Osteoblast (primary cell): ENCODE measurements at regions not wholly inside any gene's neighbourhood (a gene's known extent, or its start where the extent isn't known, plus 50 kb on each side); places are given as distances from the start of the nearest gene placed in this dataset.

Source experiments
- DNase-seq: peaks from one replicate; pipeline ENCODE4 v3.0.0; 2011; ENCODE audit warnings: low spot score, mixed read lengths; ENCODE audit not compliant: insufficient read length; ENCODE audit errors: missing footprints
- H2AFZ ChIP-seq: 2 replicates; pipeline ENCODE4 v1.6.0; 2011; ENCODE audit warnings: mild to moderate bottlenecking, low read length
- H3K27ac ChIP-seq: 2 replicates; pipeline ENCODE4 v1.5.1; 2011; ENCODE audit warnings: mild to moderate bottlenecking, low read depth, low read length, moderate library complexity
- H3K27me3 ChIP-seq: 2 replicates; pipeline ENCODE4 v1.6.0; 2012; ENCODE audit warnings: mild to moderate bottlenecking, control low read depth, inconsistent platforms, low read length, moderate library complexity; ENCODE audit not compliant: insufficient read depth
- H3K36me3 ChIP-seq: 2 replicates; pipeline ENCODE4 v1.5.1; 2011; ENCODE audit warnings: mild to moderate bottlenecking, low read length, control low read depth, moderate library complexity; ENCODE audit not compliant: insufficient read depth
- H3K4me1 ChIP-seq: 2 replicates; pipeline ENCODE4 v1.5.1; 2011; ENCODE audit warnings: mild to moderate bottlenecking, low read length, control low read depth, moderate library complexity; ENCODE audit not compliant: insufficient read depth
- H3K4me2 ChIP-seq: 2 replicates; pipeline ENCODE4 v1.6.0; 2011; ENCODE audit warnings: mild to moderate bottlenecking, low read length; ENCODE audit not compliant: insufficient read depth
- H3K4me3 ChIP-seq: fragments of 200-600 bp; sonication (generic); 3 replicates; pipeline ENCODE4 v1.5.1; 2012; ENCODE audit warnings: mild to moderate bottlenecking, low read length, inconsistent platforms; ENCODE audit not compliant: insufficient read depth
- H3K79me2 ChIP-seq: 2 replicates; pipeline ENCODE4 v1.6.0; 2012; ENCODE audit warnings: mild to moderate bottlenecking, low read length, control low read depth, inconsistent platforms; ENCODE audit not compliant: insufficient read depth
- H3K9me3 ChIP-seq: 2 replicates; pipeline ENCODE4 v1.5.1; 2011; ENCODE audit warnings: low read depth, low read length, control low read depth
- H4K20me1 ChIP-seq: 2 replicates; pipeline ENCODE4 v1.6.0; 2012; ENCODE audit warnings: mild to moderate bottlenecking, low read length, control low read depth; ENCODE audit not compliant: insufficient read depth
- TF ChIP-seq, protein P1 (sequence below): IDR thresholded peaks from 2 replicates; pipeline ENCODE4 v1.5.1; 2011; ENCODE audit warnings: mild to moderate bottlenecking, low read depth, low read length, moderate library complexity; ENCODE audit errors: extremely low read depth

DNA sequence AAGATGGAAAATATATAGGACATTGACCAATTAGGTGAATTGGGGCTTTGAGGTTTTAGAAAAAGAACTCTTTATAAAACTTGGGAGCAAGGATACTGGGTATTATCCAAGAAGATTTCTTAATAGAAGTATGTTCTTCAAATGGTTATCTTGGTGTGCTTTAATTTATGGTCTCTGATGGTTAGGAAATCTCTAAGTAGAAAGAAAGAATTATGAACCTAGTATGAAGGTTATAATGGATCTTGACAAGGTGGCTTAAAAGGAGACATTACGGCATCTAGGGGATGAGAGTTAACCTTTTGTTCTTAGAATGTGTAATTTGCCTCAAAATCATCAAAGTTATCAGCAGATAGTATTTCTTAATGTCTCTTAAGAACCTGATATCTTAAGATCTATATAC, 210.4 kb upstream of the PRICKLE1 start:
- H4K20me1 ChIP-seq = no peaks in the 10 kb centered on the region
- no peak overlapping the region for H2AFZ ChIP-seq
- H3K9me3 ChIP-seq = no peaks in the 10 kb centered on the region
- H3K4me3 ChIP-seq = no peak overlapping the region
- H3K36me3 ChIP-seq = no peaks in the 10 kb centered on the region
- no peaks in the 10 kb centered on the region for H3K79me2 ChIP-seq
- H3K4me2 ChIP-seq = no peak overlapping the region
- peaks cover 20% of the 10 kb centered on the region for H3K4me1 ChIP-seq
- H3K27ac ChIP-seq = no peak overlapping the region
- H3K27me3 ChIP-seq = no peaks in the 10 kb centered on the region
- TF ChIP-seq, protein P1, sequence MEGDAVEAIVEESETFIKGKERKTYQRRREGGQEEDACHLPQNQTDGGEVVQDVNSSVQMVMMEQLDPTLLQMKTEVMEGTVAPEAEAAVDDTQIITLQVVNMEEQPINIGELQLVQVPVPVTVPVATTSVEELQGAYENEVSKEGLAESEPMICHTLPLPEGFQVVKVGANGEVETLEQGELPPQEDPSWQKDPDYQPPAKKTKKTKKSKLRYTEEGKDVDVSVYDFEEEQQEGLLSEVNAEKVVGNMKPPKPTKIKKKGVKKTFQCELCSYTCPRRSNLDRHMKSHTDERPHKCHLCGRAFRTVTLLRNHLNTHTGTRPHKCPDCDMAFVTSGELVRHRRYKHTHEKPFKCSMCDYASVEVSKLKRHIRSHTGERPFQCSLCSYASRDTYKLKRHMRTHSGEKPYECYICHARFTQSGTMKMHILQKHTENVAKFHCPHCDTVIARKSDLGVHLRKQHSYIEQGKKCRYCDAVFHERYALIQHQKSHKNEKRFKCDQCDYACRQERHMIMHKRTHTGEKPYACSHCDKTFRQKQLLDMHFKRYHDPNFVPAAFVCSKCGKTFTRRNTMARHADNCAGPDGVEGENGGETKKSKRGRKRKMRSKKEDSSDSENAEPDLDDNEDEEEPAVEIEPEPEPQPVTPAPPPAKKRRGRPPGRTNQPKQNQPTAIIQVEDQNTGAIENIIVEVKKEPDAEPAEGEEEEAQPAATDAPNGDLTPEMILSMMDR = no peak
- no peak for DNase-seq

DNA sequence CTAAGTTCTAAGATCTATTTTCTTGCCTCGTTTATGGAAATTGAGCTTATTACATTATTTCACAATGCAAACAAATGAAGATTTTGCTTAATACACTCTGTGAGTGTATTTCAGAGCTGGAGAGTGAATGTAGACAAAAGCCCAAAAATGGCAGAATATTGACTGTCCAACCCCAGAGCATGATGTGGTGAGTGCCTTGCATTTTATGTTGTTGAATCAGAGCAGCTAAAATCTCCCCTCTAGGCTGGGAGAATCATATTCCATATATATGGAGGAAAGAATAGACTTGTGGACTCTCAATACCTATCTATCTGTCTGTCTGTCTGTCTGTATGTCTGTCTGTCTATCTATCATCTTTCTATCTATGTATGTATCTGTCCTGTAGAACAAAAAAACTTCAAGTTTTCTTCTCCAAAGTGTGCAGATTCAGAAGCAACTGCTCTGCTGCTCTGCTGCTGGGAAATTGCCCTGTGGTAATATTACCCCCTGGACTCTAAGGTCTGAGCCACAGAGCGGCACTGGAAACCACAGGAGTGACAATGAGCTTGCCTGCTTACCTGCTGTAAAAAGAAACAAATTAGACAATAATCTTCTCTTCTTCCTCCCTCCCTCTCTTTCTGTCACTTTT, 209.4 kb upstream of the PRICKLE1 start:
- Histone ChIP-seq H3K4me3 (peak overlapping the region; percentile 13), H2AFZ (peak overlapping the region; percentile 32)
- DNase-seq = peak; percentile 83

DNA sequence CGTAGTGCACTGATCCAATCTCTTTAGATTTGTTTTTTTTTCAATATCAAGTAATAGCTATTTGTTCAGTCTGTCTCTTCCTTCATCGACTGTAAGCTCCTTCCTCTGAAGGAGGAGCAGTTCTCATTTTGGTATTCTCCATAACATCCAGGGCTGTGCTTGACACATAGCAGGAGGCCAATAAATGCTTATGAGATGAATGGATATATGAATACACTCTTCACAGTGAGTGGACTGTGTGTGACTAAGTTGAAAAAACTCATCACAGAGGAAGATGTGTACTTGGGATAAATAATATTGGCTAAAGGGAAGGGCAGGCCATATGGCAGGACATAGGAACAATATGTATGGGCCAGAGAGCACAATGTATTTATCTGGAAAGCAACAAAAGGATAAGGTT, 205.3 kb upstream of the PRICKLE1 start:
- peaks cover 39% of the 10 kb centered on the region for H3K4me1 ChIP-seq
- peak overlapping the region; percentile 28 for H2AFZ ChIP-seq
- H3K27me3 ChIP-seq = no peaks in the 10 kb centered on the region
- no peak overlapping the region for H3K4me3 ChIP-seq
- DNase-seq = no peak
- TF ChIP-seq, protein P1 = no peak
- H3K36me3 ChIP-seq = no peaks in the 10 kb centered on the region
- H3K79me2 ChIP-seq = no peaks in the 10 kb centered on the region
- peak overlapping the region; percentile 21 for H3K4me2 ChIP-seq
- H3K9me3 ChIP-seq = no peaks in the 10 kb centered on the region
- H4K20me1 ChIP-seq = no peaks in the 10 kb centered on the region
- no peak overlapping the region for H3K27ac ChIP-seq

More for the DNA sequence above, 209.4 kb upstream of the PRICKLE1 start:
- no peak overlapping the region for H3K27ac ChIP-seq
- H3K79me2 ChIP-seq = no peaks in the 10 kb centered on the region
- H4K20me1 ChIP-seq = no peaks in the 10 kb centered on the region
- H3K4me2 ChIP-seq = peak overlapping the region; percentile 20
- no peaks in the 10 kb centered on the region for H3K27me3 ChIP-seq
- no peaks in the 10 kb centered on the region for H3K36me3 ChIP-seq
- peaks cover 29% of the 10 kb centered on the region for H3K4me1 ChIP-seq
- TF ChIP-seq, protein P1 = no peak
- H3K9me3 ChIP-seq = no peaks in the 10 kb centered on the region

DNA sequence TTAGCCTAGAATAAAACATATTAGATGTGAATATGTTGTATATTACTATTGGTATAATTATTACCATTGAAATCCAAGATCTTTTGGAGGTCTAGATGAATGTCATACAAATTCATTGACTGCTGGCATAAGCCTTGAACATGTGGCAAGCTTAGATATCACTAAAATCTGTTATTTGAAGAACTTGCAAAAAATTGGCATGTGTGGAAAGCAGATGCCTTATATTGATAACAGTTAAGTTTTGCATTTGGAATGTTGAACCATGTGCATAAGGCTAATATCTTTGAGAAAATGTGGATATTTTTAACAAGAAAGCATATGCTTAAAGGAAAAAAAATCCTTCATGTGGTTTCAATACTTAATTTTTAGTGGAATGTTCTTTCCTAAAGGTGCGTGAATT, 203.6 kb upstream of the PRICKLE1 start:
- H3K9me3 ChIP-seq = no peaks in the 10 kb centered on the region

More for the DNA sequence above, 203.6 kb upstream of the PRICKLE1 start:
- peaks cover 27% of the 10 kb centered on the region for H3K4me1 ChIP-seq
- no peak for DNase-seq
- H4K20me1 ChIP-seq = no peaks in the 10 kb centered on the region
- no peak overlapping the region for H3K4me3 ChIP-seq
- no peak overlapping the region for H2AFZ ChIP-seq
- H3K36me3 ChIP-seq = no peaks in the 10 kb centered on the region
- no peak overlapping the region for H3K4me2 ChIP-seq
- TF ChIP-seq, protein P1 = no peak
- no peak overlapping the region for H3K27ac ChIP-seq
- H3K27me3 ChIP-seq = no peaks in the 10 kb centered on the region
- H3K79me2 ChIP-seq = no peaks in the 10 kb centered on the region
